ENCODE measurements at regions not wholly inside any gene's neighbourhood (a gene's known extent, or its start where the extent isn't known, plus 50 kb on each side); places are given as distances from the start of the nearest gene placed in this dataset.

- no peak overlapping the region for H3K27ac ChIP-seq (ENCODE audit: low read depth, low read length)
- H3K36me3 ChIP-seq (ENCODE audit: insufficient read depth, low read length): no peaks in the 10 kb centered on the region
- Mint-ChIP-seq H3K36me3 (peaks cover 8 to 9% of the 10 kb centered on the region in 2 donors), H3K9me3 (peaks cover 5 to 30% (median 20%) of the 10 kb centered on the region in 8 donors), H3K4me1 (no peaks in the 10 kb centered on the region), H3K4me3 (no peak overlapping the region), H3K27me3 (no peaks in the 10 kb centered on the region), H3K27ac (no peak overlapping the region)
- peaks cover 0 to 9% of the 10 kb centered on the region in 2 donors for H3K9me3 ChIP-seq (ENCODE audit: control insufficient read depth in 1 of 2, low read length in 2 of 2)
- CTCF ChIA-PET (ENCODE audit: partially characterized antibody): no interaction called here
- H3K4me1 ChIP-seq (ENCODE audit: insufficient read depth, low read length): no peaks in the 10 kb centered on the region
- no peak overlapping the region for H3K4me3 ChIP-seq (ENCODE audit: low read length in 2 of 2)
- POLR2A ChIA-PET (ENCODE audit: partially characterized antibody): no interaction called here
- H3K27me3 ChIP-seq (ENCODE audit: insufficient read depth, low read length): no peaks in the 10 kb centered on the region
- no peak for DNase-seq
- intact Hi-C loops (cut with micrococcal nuclease): no loop called here
These were observed 481.6 kb downstream of the LPIN1 start for GRCh38 chr2:12227941-12228608.

- Histone ChIP-seq H3K27ac (ENCODE audit: low read depth, low read length) (no peak overlapping the region), H3K4me3 (ENCODE audit: low read length in 2 of 2) (no peak overlapping the region), H3K9me3 (ENCODE audit: control insufficient read depth in 1 of 2, low read length in 2 of 2) (no peaks in the 10 kb centered on the region), H3K36me3 (ENCODE audit: insufficient read depth, low read length) (no peaks in the 10 kb centered on the region), H3K4me1 (ENCODE audit: insufficient read depth, low read length) (no peaks in the 10 kb centered on the region), H3K27me3 (ENCODE audit: insufficient read depth, low read length) (no peaks in the 10 kb centered on the region)
- Mint-ChIP-seq H3K4me3 (no peak overlapping the region), H3K9me3 (no peaks in the 10 kb centered on the region), H3K36me3 (no peaks in the 10 kb centered on the region), H3K27ac (peak overlapping the region in 1 of 7 donors; percentile 11), H3K27me3 (peaks cover 0 to 1% of the 10 kb centered on the region in 2 donors), H3K4me1 (no peaks in the 10 kb centered on the region)
- intact Hi-C loops (cut with micrococcal nuclease): no loop called here
- no peak for DNase-seq
- CTCF ChIA-PET (ENCODE audit: partially characterized antibody): no interaction called here
- POLR2A ChIA-PET (ENCODE audit: partially characterized antibody): no interaction called here
These were observed 484.9 kb downstream of the LPIN1 start for GRCh38 chr2:12231288-12231687.

- H3K4me1 ChIP-seq (ENCODE audit: insufficient read depth, low read length): no peaks in the 10 kb centered on the region
- Mint-ChIP-seq H3K27ac (no peak overlapping the region), H3K4me1 (no peaks in the 10 kb centered on the region), H3K9me3 (no peaks in the 10 kb centered on the region), H3K4me3 (no peak overlapping the region), H3K27me3 (peaks cover 0 to 1% of the 10 kb centered on the region in 2 donors), H3K36me3 (no peaks in the 10 kb centered on the region)
- CTCF ChIA-PET (ENCODE audit: partially characterized antibody): no interaction called here
- H3K27me3 ChIP-seq (ENCODE audit: insufficient read depth, low read length): no peaks in the 10 kb centered on the region
- DNase-seq: no peak
- no peak overlapping the region for H3K4me3 ChIP-seq (ENCODE audit: low read length in 2 of 2)
- POLR2A ChIA-PET (ENCODE audit: partially characterized antibody): no interaction called here
- intact Hi-C loops (cut with micrococcal nuclease): no loop called here
- H3K36me3 ChIP-seq (ENCODE audit: insufficient read depth, low read length): no peaks in the 10 kb centered on the region
- no peak overlapping the region for H3K27ac ChIP-seq (ENCODE audit: low read depth, low read length)
- no peaks in the 10 kb centered on the region for H3K9me3 ChIP-seq (ENCODE audit: control insufficient read depth in 1 of 2, low read length in 2 of 2)
These were observed 483.9 kb upstream of the TRIB2 start for GRCh38 chr2:12232876-12233275.

- no peak overlapping the region for H3K4me3 Mint-ChIP-seq
These were observed 480.4 kb upstream of the TRIB2 start for GRCh38 chr2:12236136-12236844.

GRCh38 chr2:12240206-12240605 lies 476.5 kb upstream of the TRIB2 start:
- CTCF ChIA-PET (ENCODE audit: partially characterized antibody): no interaction called here
- H3K27ac Mint-ChIP-seq: no peak overlapping the region
- H3K4me3 Mint-ChIP-seq: no peak overlapping the region
- Histone ChIP-seq H3K36me3 (ENCODE audit: insufficient read depth, low read length) (no peaks in the 10 kb centered on the region), H3K4me1 (ENCODE audit: insufficient read depth, low read length) (no peaks in the 10 kb centered on the region), H3K27ac (ENCODE audit: low read depth, low read length) (no peak overlapping the region), H3K27me3 (ENCODE audit: insufficient read depth, low read length) (no peaks in the 10 kb centered on the region), H3K4me3 (ENCODE audit: low read length in 2 of 2) (no peak overlapping the region), H3K9me3 (ENCODE audit: control insufficient read depth in 1 of 2, low read length in 2 of 2) (no peaks in the 10 kb centered on the region)
- POLR2A ChIA-PET (ENCODE audit: partially characterized antibody): no interaction called here
- H3K36me3 Mint-ChIP-seq: no peaks in the 10 kb centered on the region
- peaks cover 0 to 3% (median 0%) of the 10 kb centered on the region in 8 donors for H3K9me3 Mint-ChIP-seq
- no peaks in the 10 kb centered on the region for H3K4me1 Mint-ChIP-seq
- H3K27me3 Mint-ChIP-seq: peaks cover 0 to 1% of the 10 kb centered on the region in 2 donors
- DNase-seq: no peak
- intact Hi-C loops (cut with micrococcal nuclease): no loop called here

More at GRCh38 chr2:12236136-12236844, 480.4 kb upstream of the TRIB2 start:
- no peak for DNase-seq
- POLR2A ChIA-PET (ENCODE audit: partially characterized antibody): no interaction called here
- Histone ChIP-seq H3K9me3 (ENCODE audit: control insufficient read depth in 1 of 2, low read length in 2 of 2) (no peaks in the 10 kb centered on the region), H3K4me3 (ENCODE audit: low read length in 2 of 2) (no peak overlapping the region), H3K27me3 (ENCODE audit: insufficient read depth, low read length) (no peaks in the 10 kb centered on the region), H3K36me3 (ENCODE audit: insufficient read depth, low read length) (no peaks in the 10 kb centered on the region), H3K27ac (ENCODE audit: low read depth, low read length) (no peak overlapping the region), H3K4me1 (ENCODE audit: insufficient read depth, low read length) (no peaks in the 10 kb centered on the region)
- H3K27me3 Mint-ChIP-seq: peaks cover 0 to 1% of the 10 kb centered on the region in 2 donors
- peaks cover 0 to 3% (median 0%) of the 10 kb centered on the region in 8 donors for H3K9me3 Mint-ChIP-seq
- H3K27ac Mint-ChIP-seq: peak overlapping the region in 1 of 7 donors; percentile 47
- no peaks in the 10 kb centered on the region for H3K4me1 Mint-ChIP-seq
- intact Hi-C loops (cut with micrococcal nuclease): no loop called here
- CTCF ChIA-PET (ENCODE audit: partially characterized antibody): no interaction called here
- no peaks in the 10 kb centered on the region for H3K36me3 Mint-ChIP-seq

- ChIA-PET CTCF (ENCODE audit: partially characterized antibody) (no interaction called here), POLR2A (ENCODE audit: partially characterized antibody) (no interaction called here)
- no peak overlapping the region for H3K27ac ChIP-seq (ENCODE audit: low read depth, low read length)
- no peaks in the 10 kb centered on the region for H3K27me3 Mint-ChIP-seq
- no peaks in the 10 kb centered on the region for H3K27me3 ChIP-seq (ENCODE audit: insufficient read depth, low read length)
- peaks cover 0 to 3% (median 0%) of the 10 kb centered on the region in 8 donors for H3K9me3 Mint-ChIP-seq
- no peaks in the 10 kb centered on the region for H3K9me3 ChIP-seq (ENCODE audit: control insufficient read depth in 1 of 2, low read length in 2 of 2)
- H3K36me3 Mint-ChIP-seq: no peaks in the 10 kb centered on the region
- no peak overlapping the region for H3K4me3 ChIP-seq (ENCODE audit: low read length in 2 of 2)
- no peak overlapping the region for H3K4me3 Mint-ChIP-seq
- no peaks in the 10 kb centered on the region for H3K4me1 Mint-ChIP-seq
- intact Hi-C loops (cut with micrococcal nuclease): no loop called here
- no peak for DNase-seq
- no peaks in the 10 kb centered on the region for H3K36me3 ChIP-seq (ENCODE audit: insufficient read depth, low read length)
- no peak overlapping the region for H3K27ac Mint-ChIP-seq
- no peaks in the 10 kb centered on the region for H3K4me1 ChIP-seq (ENCODE audit: insufficient read depth, low read length)
These were observed 473.4 kb upstream of the TRIB2 start for GRCh38 chr2:12243381-12243780.

GRCh38 chr2:12244070-12244469 lies 472.7 kb upstream of the TRIB2 start:
- H3K27me3 ChIP-seq (ENCODE audit: insufficient read depth, low read length): no peaks in the 10 kb centered on the region
- H3K9me3 ChIP-seq (ENCODE audit: control insufficient read depth in 1 of 2, low read length in 2 of 2): no peaks in the 10 kb centered on the region
- H3K27ac ChIP-seq (ENCODE audit: low read depth, low read length): no peak overlapping the region
- no peak overlapping the region for H3K4me3 ChIP-seq (ENCODE audit: low read length in 2 of 2)
- no peaks in the 10 kb centered on the region for H3K27me3 Mint-ChIP-seq
- no peaks in the 10 kb centered on the region for H3K36me3 Mint-ChIP-seq
- ChIA-PET POLR2A (ENCODE audit: partially characterized antibody) (no interaction called here), CTCF (ENCODE audit: partially characterized antibody) (no interaction called here)
- no peaks in the 10 kb centered on the region for H3K4me1 ChIP-seq (ENCODE audit: insufficient read depth, low read length)
- H3K4me3 Mint-ChIP-seq: no peak overlapping the region
- H3K4me1 Mint-ChIP-seq: no peaks in the 10 kb centered on the region
- intact Hi-C loops (cut with micrococcal nuclease): no loop called here
- no peak overlapping the region for H3K27ac Mint-ChIP-seq
- H3K36me3 ChIP-seq (ENCODE audit: insufficient read depth, low read length): no peaks in the 10 kb centered on the region
- H3K9me3 Mint-ChIP-seq: peaks cover 0 to 3% (median 0%) of the 10 kb centered on the region in 8 donors
- DNase-seq: no peak

Measured in CD4-positive, alpha-beta memory T cell (primary cell).